ENCODE measurements at regions not wholly inside any gene's neighbourhood (a gene's known extent, or its start where the extent isn't known, plus 50 kb on each side); places are given as distances from the start of the nearest gene placed in this dataset.
"Not testable (repeated sequence)": the region's sequence is repeated elsewhere in the genome, so short reads cannot be mapped to it uniquely, and the experiment has no call there.

- DNase-seq (ENCODE audit: low read depth): no peak
Observed at GRCh38 chrX:122913764-122914163, 270.3 kb upstream of the GRIA3 start.

GRCh38 chrX:122914256-122914655 is 269.8 kb upstream of the GRIA3 start:
- DNase-seq (ENCODE audit: low read depth): no peak

DNA sequence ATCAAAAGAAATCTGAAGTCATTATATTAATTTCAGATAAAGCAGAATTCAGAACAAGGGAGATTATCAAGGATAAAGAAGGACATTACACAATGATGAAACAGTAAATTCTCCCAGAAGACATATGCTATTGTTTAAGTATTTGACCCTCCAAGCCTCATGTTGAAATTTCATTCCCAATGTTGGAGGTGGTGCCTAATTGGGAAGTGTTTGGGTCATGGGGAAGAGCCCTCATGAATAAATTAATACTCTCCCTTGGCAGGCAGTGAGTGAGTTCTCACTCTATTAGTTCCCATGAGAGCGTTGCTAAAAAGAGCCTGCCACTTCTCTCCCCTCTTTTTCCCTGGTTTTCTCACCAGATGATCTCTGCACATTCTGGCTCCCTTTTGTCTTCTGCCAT is 249.9 kb upstream of the GRIA3 start:
- no peak for DNase-seq (ENCODE audit: low read depth)

DNA sequence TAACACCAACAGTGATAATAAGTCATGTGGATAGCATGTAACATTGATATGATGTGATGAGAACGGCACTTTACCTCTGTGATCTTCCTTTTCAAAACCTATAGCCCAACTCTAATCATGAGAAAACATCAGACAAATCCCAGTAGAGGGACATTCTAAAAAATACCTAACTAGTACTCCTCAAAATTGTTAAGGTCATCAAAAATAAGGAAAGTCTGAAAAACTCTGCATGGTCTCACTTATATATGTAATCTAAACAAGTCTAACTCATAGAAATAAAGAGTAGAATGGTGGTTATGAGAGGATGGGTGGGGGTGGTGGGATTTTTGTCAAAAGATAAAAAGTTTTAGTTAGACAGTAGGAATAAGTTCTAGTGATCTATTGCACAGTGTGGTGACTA is 243.9 kb upstream of the GRIA3 start:
- no peak for DNase-seq (ENCODE audit: low read depth)

GRCh38 chrX:122941806-122942205 is 242.3 kb upstream of the GRIA3 start:
- no peak for DNase-seq (ENCODE audit: low read depth)

GRCh38 chrX:122943918-122944317 is 240.2 kb upstream of the GRIA3 start:
- peak; percentile 20 for DNase-seq (ENCODE audit: low read depth)

DNA sequence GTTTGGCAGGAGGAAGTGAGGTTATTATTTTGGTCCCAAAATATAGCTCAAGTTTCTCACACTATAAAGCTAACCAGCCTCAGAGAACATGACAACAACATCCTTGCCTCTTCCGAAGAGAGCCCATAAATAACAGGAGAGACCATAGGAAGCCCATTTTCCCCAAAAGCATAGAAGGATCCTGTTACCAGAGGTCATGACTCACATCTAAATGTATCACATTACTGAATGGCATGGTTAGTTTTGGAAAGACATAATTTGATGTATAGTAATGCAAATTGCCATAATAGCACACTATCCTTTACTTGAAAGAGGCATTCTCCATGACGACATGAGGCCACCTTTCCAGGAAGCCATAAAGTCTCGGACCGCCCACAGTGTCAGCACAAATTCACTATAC is 238.8 kb upstream of the GRIA3 start:
- DNase-seq (ENCODE audit: low read depth): no peak

DNA sequence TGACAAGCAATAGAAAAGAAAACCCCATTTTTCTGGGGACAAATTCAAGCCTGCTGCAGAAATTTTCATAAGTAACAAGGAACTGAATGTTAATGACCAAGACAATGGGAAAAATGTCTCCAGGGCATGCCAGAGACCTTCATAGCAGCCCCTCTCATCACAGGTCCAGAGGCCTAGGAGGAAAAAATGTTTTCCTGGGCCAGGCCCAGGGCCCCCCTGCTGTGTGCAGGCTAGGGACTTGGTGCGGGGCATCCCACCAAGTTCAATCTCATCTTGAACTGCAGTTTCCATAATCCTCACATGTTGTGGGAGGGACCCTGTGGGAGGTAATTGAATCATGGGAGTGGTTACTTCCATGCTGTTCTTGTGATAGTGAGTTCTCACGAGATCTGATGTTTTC is 211.5 kb upstream of the GRIA3 start:
- DNase-seq (ENCODE audit: low read depth): no peak

DNA sequence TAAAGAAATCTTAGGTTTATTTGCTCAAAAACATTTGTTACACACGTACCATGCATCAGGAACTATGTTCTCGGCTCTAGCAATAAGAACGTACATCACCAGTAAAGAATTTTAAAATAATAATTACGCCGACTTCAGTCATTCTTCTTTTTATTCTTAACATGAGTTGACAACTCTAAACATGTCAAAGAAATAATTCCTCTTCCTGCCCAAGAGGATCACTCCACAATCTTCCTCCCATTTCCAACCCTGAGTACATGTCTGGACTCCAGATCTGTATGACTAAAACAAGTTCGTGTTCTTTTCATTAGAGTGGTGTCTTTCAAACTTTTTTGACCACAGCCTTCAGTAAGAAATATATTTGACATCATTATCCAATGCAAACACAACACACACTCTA is 201.6 kb upstream of the GRIA3 start:
- no peak for DNase-seq (ENCODE audit: low read depth)

GRCh38 chrX:123002844-123003243 is 181.2 kb upstream of the GRIA3 start:
- not testable (repeated sequence) for DNase-seq (ENCODE audit: low read depth)

DNA sequence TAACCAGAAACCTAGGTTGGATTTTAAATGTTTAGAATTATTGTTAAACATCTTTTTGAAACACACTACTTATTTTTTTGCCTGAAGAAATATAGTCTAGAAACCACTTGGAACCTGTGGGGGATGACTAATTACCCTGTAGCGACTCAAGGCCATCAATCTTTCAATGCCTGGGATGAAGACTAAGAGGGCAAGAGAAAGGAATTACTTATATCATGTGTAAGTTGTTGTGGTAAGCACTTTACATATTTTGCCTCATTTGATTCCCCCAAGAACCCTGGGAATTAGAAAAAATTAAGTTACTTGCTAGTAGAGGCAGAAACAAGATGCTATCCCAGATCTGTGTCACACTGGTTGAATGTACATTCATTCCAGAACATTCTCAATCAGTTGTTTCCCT is 170.9 kb upstream of the GRIA3 start:
- no peak for DNase-seq (ENCODE audit: low read depth)

DNA sequence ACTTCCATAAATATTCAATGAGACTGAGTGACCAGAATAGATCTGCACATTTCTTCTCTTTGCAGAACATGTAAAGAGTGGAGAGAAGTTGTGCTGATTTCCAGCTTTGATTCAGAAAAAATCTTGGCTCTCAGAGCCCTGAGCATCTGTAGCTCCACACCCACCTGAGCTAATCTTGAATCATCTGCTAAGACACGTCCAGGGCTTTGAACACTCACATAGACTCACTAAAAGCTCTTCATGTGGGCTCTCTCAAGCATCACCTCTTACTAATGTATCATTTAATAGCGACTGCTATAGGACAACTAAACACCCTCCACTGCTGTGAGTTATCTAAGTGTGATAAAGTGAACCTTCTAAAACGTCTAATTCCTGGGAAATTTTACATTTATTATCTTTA is 147.7 kb upstream of the GRIA3 start:
- DNase-seq (ENCODE audit: low read depth): no peak

- no peak for DNase-seq (ENCODE audit: low read depth)
Observed at GRCh38 chrX:123049071-123049625, 134.9 kb upstream of the GRIA3 start.

GRCh38 chrX:123060986-123061385 is 123.1 kb upstream of the GRIA3 start:
- no peak for DNase-seq (ENCODE audit: low read depth)

GRCh38 chrX:123064053-123064452 is 120.0 kb upstream of the GRIA3 start:
- DNase-seq (ENCODE audit: low read depth): no peak

- DNase-seq (ENCODE audit: low read depth): no peak
Observed at GRCh38 chrX:123072686-123073385, 111.2 kb upstream of the GRIA3 start.

DNA sequence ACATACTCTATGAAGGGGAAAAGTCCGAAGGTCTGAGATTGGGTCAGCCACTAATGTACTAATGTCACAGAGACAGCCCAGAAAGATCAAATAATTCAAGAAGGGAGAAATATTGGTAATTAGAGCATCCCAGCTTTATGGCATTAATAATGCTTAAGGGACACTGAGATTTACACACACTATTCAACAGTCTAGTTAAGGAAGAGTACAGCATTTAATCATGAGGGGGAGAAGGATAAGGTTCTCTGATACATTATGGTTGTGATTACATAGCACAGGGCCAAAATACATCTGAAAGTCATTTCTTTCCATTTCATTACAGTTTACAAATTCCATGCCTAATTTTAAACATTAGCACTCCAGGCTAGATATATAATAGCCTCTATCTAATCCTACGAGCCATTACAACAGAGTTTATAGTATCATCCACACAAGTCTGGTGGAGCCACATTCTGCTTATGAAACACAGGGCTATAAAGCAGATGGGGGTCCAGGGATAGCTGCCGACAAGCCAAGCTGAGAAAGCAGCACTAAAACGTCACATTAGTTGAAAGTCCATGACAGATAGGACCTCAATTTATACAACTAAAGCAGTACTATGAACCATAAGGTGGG is 108.0 kb upstream of the GRIA3 start:
- DNase-seq (ENCODE audit: low read depth): no peak

- no peak for DNase-seq (ENCODE audit: low read depth)
Observed at GRCh38 chrX:123077631-123078030, 106.4 kb upstream of the GRIA3 start.

DNA sequence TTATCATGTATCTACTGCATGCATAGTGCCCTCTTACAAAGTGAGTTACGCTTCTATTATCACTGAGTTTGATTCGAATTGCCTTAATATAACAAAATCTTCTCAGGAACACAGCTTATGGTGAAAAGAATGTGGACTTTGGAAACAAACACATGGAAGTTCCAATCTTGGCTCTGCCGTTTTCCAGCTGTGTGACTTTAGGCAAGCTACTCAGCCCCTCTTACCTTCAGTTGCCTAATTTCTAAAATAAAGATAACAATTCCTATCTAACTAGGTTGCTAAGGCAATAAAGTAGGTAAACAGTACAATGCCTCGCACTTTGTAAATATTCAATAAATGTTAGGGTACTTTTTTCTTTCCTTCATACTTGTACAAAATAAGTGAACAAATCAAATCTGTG is 104.0 kb upstream of the GRIA3 start:
- DNase-seq (ENCODE audit: low read depth): no peak

DNA sequence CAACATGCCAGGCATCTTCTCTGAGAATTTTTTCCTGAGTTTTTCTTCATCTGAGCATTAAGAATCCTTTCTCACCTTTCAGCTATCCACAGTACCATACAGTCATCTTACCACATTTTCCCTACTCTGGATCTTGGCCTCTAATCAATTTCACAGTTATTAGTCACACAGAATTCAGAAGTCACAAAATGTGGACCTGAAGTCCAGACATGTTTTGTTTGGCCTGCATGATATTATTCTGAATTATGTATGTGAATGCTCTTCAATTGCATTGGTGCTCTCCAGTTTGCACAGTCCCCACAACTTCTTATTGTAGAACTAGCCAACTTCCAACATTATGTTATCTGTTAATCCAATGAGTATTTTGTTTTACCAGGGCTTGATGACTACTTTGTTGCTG is 102.3 kb upstream of the GRIA3 start:
- no peak for DNase-seq (ENCODE audit: low read depth)

DNA sequence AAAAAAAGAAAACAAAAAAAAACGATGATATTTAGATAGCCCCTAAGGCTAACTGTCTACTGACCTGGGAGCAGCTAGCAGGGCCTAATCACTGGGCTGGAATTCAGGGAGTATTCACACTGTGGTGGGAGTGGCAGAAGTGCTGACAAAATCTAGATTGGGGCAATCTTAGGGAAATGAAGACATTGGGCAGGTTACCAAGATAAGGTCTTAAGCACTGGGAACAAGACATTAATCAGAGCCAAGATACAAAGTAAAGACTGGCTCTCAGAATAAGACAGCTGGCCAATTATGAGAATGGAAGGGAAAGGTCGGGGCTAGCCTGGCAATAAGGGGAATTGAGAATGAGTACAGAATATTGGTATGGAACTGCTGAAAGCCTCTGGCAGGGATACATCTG is 100.2 kb upstream of the GRIA3 start:
- DNase-seq (ENCODE audit: low read depth): no peak

DNA sequence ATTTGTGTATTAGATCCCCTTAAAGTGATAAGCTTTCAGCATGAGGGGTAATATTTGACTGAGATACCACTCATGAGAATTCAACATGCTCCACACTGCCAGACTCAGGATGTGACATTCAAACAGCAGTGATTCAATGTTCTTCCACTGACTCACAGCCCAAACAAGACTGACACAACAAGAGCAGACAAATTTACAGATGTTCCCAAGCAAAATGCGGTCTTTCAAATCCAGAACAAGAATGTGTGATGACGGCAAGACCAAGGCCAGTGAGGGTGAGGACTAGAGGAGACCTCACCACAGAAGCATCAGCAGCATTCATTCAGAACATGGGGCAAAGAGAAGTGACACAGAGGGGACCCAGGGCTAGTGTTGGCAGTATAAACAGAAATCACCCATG is 99.3 kb upstream of the GRIA3 start:
- no peak for DNase-seq (ENCODE audit: low read depth)

GRCh38 chrX:123085311-123085940 is 98.7 kb upstream of the GRIA3 start:
- no peak for DNase-seq (ENCODE audit: low read depth)

All from ELR (cell line).